HepG2 (cell line): ENCODE measurements at regions not wholly inside any gene's neighbourhood (a gene's known extent, or its start where the extent isn't known, plus 50 kb on each side); places are given as distances from the start of the nearest gene placed in this dataset.

Experiments
- HNRNPL ChIP-seq: fragments of 200-400 bp; formaldehyde crosslinking; IDR thresholded peaks from 2 replicates; pipeline ENCODE4 v1.6.1; 2017; ENCODE audit warnings: mild to moderate bottlenecking, low read depth, low read length
- HNRNPLL ChIP-seq: fragments of 200-400 bp; formaldehyde crosslinking; IDR thresholded peaks from 2 replicates; pipeline ENCODE4 v1.6.1; 2017; ENCODE audit warnings: mild to moderate bottlenecking, low read depth, low read length; ENCODE audit not compliant: poor library complexity, severe bottlenecking
- PRMT3 ChIP-seq: sonication (generic); formaldehyde crosslinking; IDR thresholded peaks from 2 replicates; pipeline ENCODE4 v1.8.1; 2022; ENCODE audit warnings: low read depth, mild to moderate bottlenecking, moderate library complexity, missing genetic modification reagents, borderline replicate concordance
- STAT5B ChIP-seq: sonication (generic); formaldehyde crosslinking; IDR thresholded peaks from 2 replicates; pipeline ENCODE4 v1.4.0; 2020; ENCODE audit warnings: missing genetic modification reagents
- THAP11 ChIP-seq: IDR thresholded peaks from 2 replicates; pipeline ENCODE4 v1.6.1; 2016; ENCODE audit warnings: missing biosample characterization, missing genetic modification reagents
- ZC3H13 ChIP-seq: sonication (generic); formaldehyde crosslinking; IDR thresholded peaks from 2 replicates; pipeline ENCODE4 v1.8.1; 2023; ENCODE audit warnings: mild to moderate bottlenecking, missing genetic modification reagents, moderate library complexity
- ZNF138 ChIP-seq: sonication (generic); formaldehyde crosslinking; IDR thresholded peaks from 2 replicates; pipeline ENCODE4 v1.5.0; 2020; ENCODE audit warnings: mild to moderate bottlenecking, low read depth, missing genetic modification reagents
- TF ChIP-seq, protein P1 (sequence below): sonication (generic); formaldehyde crosslinking; IDR thresholded peaks from 2 replicates; pipeline ENCODE4 v1.5.0; 2020; ENCODE audit warnings: mild to moderate bottlenecking, missing genetic modification reagents
- TF ChIP-seq, protein P2 (sequence below): sonication (generic); formaldehyde crosslinking; IDR thresholded peaks from 2 replicates; pipeline ENCODE4 v1.9.0; 2022; ENCODE audit warnings: low read depth, missing genetic modification reagents

DNA sequence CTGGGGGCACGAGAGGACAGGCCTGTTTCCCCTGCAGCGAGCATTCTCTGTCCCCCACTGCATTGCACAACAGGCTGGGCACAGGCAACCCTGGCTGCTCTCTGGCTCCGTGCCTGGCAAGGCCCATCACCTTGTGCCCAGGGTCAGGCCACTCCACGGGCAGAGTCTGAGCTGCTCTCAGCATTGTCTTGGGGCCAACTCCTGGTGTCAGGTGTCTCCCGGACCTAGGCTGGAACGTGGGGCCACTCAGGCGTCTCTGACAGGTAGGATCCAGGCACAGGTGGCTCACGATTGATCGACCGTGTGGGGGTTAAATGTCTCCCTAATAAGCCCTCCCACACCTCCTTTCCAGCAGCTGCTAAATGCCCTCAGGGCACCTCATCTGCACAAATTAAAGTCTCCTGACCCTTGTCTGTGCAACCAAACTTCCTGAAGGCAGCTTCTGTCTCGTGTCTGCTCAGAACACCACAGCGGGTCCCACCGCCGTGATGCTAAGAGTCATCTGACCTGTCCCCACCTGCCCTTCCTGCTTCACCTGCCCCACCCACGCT lies 66.6 kb upstream of the GPC1 start (continued):
- TF ChIP-seq, protein P1, sequence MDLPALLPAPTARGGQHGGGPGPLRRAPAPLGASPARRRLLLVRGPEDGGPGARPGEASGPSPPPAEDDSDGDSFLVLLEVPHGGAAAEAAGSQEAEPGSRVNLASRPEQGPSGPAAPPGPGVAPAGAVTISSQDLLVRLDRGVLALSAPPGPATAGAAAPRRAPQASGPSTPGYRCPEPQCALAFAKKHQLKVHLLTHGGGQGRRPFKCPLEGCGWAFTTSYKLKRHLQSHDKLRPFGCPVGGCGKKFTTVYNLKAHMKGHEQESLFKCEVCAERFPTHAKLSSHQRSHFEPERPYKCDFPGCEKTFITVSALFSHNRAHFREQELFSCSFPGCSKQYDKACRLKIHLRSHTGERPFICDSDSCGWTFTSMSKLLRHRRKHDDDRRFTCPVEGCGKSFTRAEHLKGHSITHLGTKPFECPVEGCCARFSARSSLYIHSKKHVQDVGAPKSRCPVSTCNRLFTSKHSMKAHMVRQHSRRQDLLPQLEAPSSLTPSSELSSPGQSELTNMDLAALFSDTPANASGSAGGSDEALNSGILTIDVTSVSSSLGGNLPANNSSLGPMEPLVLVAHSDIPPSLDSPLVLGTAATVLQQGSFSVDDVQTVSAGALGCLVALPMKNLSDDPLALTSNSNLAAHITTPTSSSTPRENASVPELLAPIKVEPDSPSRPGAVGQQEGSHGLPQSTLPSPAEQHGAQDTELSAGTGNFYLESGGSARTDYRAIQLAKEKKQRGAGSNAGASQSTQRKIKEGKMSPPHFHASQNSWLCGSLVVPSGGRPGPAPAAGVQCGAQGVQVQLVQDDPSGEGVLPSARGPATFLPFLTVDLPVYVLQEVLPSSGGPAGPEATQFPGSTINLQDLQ = no peak
- TF ChIP-seq HNRNPL (peak; percentile 77), HNRNPLL (peak; percentile 7), PRMT3 (CRISPR knock-in tag) (no peak), ZC3H13 (no peak), THAP11 (CRISPR knock-in tag) (no peak), STAT5B (CRISPR knock-in tag) (no peak), ZNF138 (CRISPR knock-in tag) (no peak)
- TF ChIP-seq, protein P2, sequence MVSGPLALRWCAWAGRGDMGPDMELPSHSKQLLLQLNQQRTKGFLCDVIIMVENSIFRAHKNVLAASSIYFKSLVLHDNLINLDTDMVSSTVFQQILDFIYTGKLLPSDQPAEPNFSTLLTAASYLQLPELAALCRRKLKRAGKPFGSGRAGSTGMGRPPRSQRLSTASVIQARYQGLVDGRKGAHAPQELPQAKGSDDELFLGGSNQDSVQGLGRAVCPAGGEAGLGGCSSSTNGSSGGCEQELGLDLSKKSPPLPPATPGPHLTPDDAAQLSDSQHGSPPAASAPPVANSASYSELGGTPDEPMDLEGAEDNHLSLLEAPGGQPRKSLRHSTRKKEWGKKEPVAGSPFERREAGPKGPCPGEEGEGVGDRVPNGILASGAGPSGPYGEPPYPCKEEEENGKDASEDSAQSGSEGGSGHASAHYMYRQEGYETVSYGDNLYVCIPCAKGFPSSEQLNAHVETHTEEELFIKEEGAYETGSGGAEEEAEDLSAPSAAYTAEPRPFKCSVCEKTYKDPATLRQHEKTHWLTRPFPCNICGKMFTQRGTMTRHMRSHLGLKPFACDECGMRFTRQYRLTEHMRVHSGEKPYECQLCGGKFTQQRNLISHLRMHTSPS (CRISPR knock-in tag) = peak; percentile 72; the same call in 1 of the 2 replicates
